WTC11 (cell line): ENCODE measurements at regions not wholly inside any gene's neighbourhood (a gene's known extent, or its start where the extent isn't known, plus 50 kb on each side); places are given as distances from the start of the nearest gene placed in this dataset.

ENCODE experiments used
- ATAC-seq: fragments of 200-7000 bp; cut with Tn5 transposase; 2 replicates; pipeline ENCODE4 v1.10.0; 2021; ENCODE audit warnings: mild to moderate bottlenecking, moderate library complexity
- CTCF ChIA-PET: fragments of 300-600 bp; sonication (Branson Sonifier 250); formaldehyde crosslinking; loops from one replicate; lab custom pipeline; 2021; ENCODE audit warnings: antibody characterized with exemption; lab: Charles Lee
- POLR2A ChIA-PET: fragments of 350-600 bp; sonication (Branson Sonifier 250); formaldehyde crosslinking; loops from one replicate; lab custom pipeline; 2021; ENCODE audit warnings: antibody characterized with exemption; lab: Charles Lee
- DNase-seq: peaks from one replicate; pipeline ENCODE4 v3.0.0; 2021; ENCODE audit warnings: low spot score
- H3K27ac Mint-ChIP-seq: 2 replicates; pipeline ENCODE4 v1.8.0; 2021; ENCODE audit warnings: mixed read lengths
- H3K27me3 Mint-ChIP-seq: 2 replicates; pipeline ENCODE4 v1.8.0; 2021; ENCODE audit warnings: low read depth, mild to moderate bottlenecking, moderate library complexity, mixed read lengths
- H3K36me3 Mint-ChIP-seq: 2 replicates; pipeline ENCODE4 v1.8.0; 2021; ENCODE audit warnings: mixed read lengths
- H3K4me1 Mint-ChIP-seq: 2 replicates; pipeline ENCODE4 v1.8.0; 2022; ENCODE audit warnings: mixed read lengths
- H3K4me3 Mint-ChIP-seq: 2 replicates; pipeline ENCODE4 v1.8.0; 2021; ENCODE audit warnings: mild to moderate bottlenecking, moderate library complexity, mixed read lengths
- H3K9me3 Mint-ChIP-seq: 2 replicates; pipeline ENCODE4 v1.8.0; 2021; ENCODE audit warnings: mixed read lengths
- ATF1 ChIP-seq: sonication (generic); formaldehyde crosslinking; IDR thresholded peaks from 2 replicates; pipeline ENCODE4 v1.8.1; 2023; ENCODE audit warnings: mild to moderate bottlenecking, moderate library complexity, missing genetic modification reagents
- CREB1 ChIP-seq: sonication (generic); formaldehyde crosslinking; IDR thresholded peaks from 2 replicates; pipeline ENCODE4 v1.8.0; 2023; ENCODE audit warnings: mild to moderate bottlenecking, missing genetic modification reagents
- FOXJ3 ChIP-seq: sonication (generic); formaldehyde crosslinking; IDR thresholded peaks from 2 replicates; pipeline ENCODE4 v1.9.0; 2021; ENCODE audit warnings: missing genetic modification reagents, mild to moderate bottlenecking, borderline replicate concordance
- FOXK1 ChIP-seq: sonication (generic); formaldehyde crosslinking; IDR thresholded peaks from 2 replicates; pipeline ENCODE4 v1.8.0; 2022; ENCODE audit warnings: mild to moderate bottlenecking, moderate library complexity, missing genetic modification reagents
- GABPB1 ChIP-seq: sonication (generic); formaldehyde crosslinking; IDR thresholded peaks from 2 replicates; pipeline ENCODE4 v1.8.1; 2023; ENCODE audit warnings: mild to moderate bottlenecking, missing genetic modification reagents
- GTF2I ChIP-seq: fragments of 250-450 bp; sonication (Bioruptor Pico); conservative IDR thresholded peaks from 2 replicates; pipeline ENCODE4 v1.4.0; 2021; ENCODE audit warnings: mild to moderate bottlenecking
- JAZF1 ChIP-seq: fragments of 250-450 bp; sonication (Bioruptor Pico); IDR thresholded peaks from 2 replicates; pipeline ENCODE4 v1.9.0; 2021; ENCODE audit warnings: moderate library complexity, mild to moderate bottlenecking, inconsistent platforms
- JUN ChIP-seq: sonication (generic); formaldehyde crosslinking; IDR thresholded peaks from 2 replicates; pipeline ENCODE4 v1.8.0; 2023; ENCODE audit warnings: mild to moderate bottlenecking, missing genetic modification reagents
- NFE2L1 ChIP-seq: sonication (generic); formaldehyde crosslinking; IDR thresholded peaks from 2 replicates; pipeline ENCODE4 v1.8.1; 2023; ENCODE audit warnings: missing genetic modification reagents
- NFYB ChIP-seq: sonication (generic); formaldehyde crosslinking; conservative IDR thresholded peaks from 2 replicates; pipeline ENCODE4 v1.8.0; 2022; ENCODE audit warnings: low read depth, missing genetic modification reagents
- RELA ChIP-seq: sonication (generic); formaldehyde crosslinking; IDR thresholded peaks from 2 replicates; pipeline ENCODE4 v1.8.1; 2022; ENCODE audit warnings: missing genetic modification reagents, mild to moderate bottlenecking, borderline replicate concordance
- SMAD3 ChIP-seq: sonication (generic); formaldehyde crosslinking; IDR thresholded peaks from 2 replicates; pipeline ENCODE4 v1.8.0; 2022; ENCODE audit warnings: missing genetic modification reagents, mild to moderate bottlenecking, borderline replicate concordance
- TP53 ChIP-seq: sonication (generic); formaldehyde crosslinking; IDR thresholded peaks from 2 replicates; pipeline ENCODE4 v1.8.1; 2023; ENCODE audit warnings: mild to moderate bottlenecking, missing genetic modification reagents
- ZNF317 ChIP-seq: sonication (generic); formaldehyde crosslinking; IDR thresholded peaks from 2 replicates; pipeline ENCODE4 v1.8.1; 2023; ENCODE audit warnings: low read depth, mild to moderate bottlenecking, moderate library complexity, missing genetic modification reagents, borderline replicate concordance
- TF ChIP-seq, protein P1 (sequence below): fragments of 250-450 bp; sonication (Bioruptor Pico); IDR thresholded peaks from 2 replicates; pipeline ENCODE4 v2.1.2; 2022; ENCODE audit warnings: mild to moderate bottlenecking, moderate library complexity
- TF ChIP-seq, protein P2 (sequence below): fragments of 250-450 bp; sonication (Bioruptor Pico); IDR thresholded peaks from 2 replicates; pipeline ENCODE4 v1.9.0; 2021; ENCODE audit warnings: mild to moderate bottlenecking
- TF ChIP-seq, protein P3 (sequence below): sonication (generic); formaldehyde crosslinking; IDR thresholded peaks from 2 replicates; pipeline ENCODE4 v1.8.0; 2022; ENCODE audit warnings: mild to moderate bottlenecking, missing genetic modification reagents
- TF ChIP-seq, protein P4 (sequence below): fragments of 250-450 bp; sonication (Bioruptor Pico); IDR thresholded peaks from 2 replicates; pipeline ENCODE4 v1.9.0; 2021; ENCODE audit warnings: moderate library complexity, mild to moderate bottlenecking, inconsistent platforms, borderline replicate concordance
- TF ChIP-seq, protein P5 (sequence below): sonication (generic); formaldehyde crosslinking; IDR thresholded peaks from 2 replicates; pipeline ENCODE4 v1.8.1; 2022; ENCODE audit warnings: missing genetic modification reagents, borderline replicate concordance
- TF ChIP-seq, protein P6 (sequence below): sonication (generic); formaldehyde crosslinking; IDR thresholded peaks from 2 replicates; pipeline ENCODE4 v1.8.0; 2022; ENCODE audit warnings: missing genetic modification reagents
- TF ChIP-seq, protein P7 (sequence below): fragments of 250-450 bp; sonication (Bioruptor Pico); conservative IDR thresholded peaks from 2 replicates; pipeline ENCODE4 v1.9.0; 2021; ENCODE audit warnings: mild to moderate bottlenecking
- TF ChIP-seq, protein P8 (sequence below): sonication (generic); formaldehyde crosslinking; IDR thresholded peaks from 2 replicates; pipeline ENCODE4 v1.8.1; 2023; ENCODE audit warnings: mild to moderate bottlenecking, missing genetic modification reagents, moderate library complexity

DNA sequence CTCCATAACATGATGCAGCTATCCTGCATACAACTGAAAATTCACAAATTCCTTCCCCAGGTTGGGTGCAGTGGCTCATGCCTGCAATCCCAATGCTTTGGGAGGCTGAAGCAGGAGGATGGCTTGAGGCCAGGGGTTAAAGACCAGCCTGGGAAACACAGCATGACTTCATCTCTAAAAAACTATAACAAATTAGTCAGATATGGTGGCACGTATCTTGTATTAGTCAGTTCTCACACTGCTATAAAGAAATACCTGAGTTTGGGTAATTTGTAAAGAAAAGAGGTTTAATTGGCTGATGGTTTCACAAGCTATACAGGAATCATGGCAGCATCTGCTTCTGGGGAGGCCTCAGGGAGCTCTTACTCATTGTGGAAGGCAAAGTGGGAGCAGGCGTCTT lies 56.4 kb upstream of the DAPK1 start (continued):
- TF ChIP-seq, protein P1, sequence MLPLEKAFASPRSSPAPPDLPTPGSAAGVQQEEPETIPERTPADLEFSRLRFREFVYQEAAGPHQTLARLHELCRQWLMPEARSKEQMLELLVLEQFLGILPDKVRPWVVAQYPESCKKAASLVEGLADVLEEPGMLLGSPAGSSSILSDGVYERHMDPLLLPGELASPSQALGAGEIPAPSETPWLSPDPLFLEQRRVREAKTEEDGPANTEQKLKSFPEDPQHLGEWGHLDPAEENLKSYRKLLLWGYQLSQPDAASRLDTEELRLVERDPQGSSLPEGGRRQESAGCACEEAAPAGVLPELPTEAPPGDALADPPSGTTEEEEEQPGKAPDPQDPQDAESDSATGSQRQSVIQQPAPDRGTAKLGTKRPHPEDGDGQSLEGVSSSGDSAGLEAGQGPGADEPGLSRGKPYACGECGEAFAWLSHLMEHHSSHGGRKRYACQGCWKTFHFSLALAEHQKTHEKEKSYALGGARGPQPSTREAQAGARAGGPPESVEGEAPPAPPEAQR (CRISPR knock-in tag): no peak
- no peak for TF ChIP-seq GABPB1 (CRISPR knock-in tag)
- TF ChIP-seq, protein P2, sequence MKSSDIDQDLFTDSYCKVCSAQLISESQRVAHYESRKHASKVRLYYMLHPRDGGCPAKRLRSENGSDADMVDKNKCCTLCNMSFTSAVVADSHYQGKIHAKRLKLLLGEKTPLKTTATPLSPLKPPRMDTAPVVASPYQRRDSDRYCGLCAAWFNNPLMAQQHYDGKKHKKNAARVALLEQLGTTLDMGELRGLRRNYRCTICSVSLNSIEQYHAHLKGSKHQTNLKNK (CRISPR knock-in tag): no peak
- no peak for TF ChIP-seq TP53 (CRISPR knock-in tag)
- TF ChIP-seq, protein P3, sequence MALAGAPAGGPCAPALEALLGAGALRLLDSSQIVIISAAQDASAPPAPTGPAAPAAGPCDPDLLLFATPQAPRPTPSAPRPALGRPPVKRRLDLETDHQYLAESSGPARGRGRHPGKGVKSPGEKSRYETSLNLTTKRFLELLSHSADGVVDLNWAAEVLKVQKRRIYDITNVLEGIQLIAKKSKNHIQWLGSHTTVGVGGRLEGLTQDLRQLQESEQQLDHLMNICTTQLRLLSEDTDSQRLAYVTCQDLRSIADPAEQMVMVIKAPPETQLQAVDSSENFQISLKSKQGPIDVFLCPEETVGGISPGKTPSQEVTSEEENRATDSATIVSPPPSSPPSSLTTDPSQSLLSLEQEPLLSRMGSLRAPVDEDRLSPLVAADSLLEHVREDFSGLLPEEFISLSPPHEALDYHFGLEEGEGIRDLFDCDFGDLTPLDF (CRISPR knock-in tag): no peak
- TF ChIP-seq JAZF1 (CRISPR knock-in tag): no peak
- TF ChIP-seq, protein P4, sequence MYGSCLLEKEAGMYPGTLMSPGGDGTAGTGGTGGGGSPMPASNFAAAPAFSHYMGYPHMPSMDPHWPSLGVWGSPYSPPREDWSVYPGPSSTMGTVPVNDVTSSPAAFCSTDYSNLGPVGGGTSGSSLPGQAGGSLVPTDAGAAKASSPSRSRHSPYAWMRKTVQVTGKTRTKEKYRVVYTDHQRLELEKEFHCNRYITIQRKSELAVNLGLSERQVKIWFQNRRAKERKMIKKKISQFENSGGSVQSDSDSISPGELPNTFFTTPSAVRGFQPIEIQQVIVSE: no peak
- no peak for TF ChIP-seq SMAD3 (CRISPR knock-in tag)
- TF ChIP-seq, protein P5, sequence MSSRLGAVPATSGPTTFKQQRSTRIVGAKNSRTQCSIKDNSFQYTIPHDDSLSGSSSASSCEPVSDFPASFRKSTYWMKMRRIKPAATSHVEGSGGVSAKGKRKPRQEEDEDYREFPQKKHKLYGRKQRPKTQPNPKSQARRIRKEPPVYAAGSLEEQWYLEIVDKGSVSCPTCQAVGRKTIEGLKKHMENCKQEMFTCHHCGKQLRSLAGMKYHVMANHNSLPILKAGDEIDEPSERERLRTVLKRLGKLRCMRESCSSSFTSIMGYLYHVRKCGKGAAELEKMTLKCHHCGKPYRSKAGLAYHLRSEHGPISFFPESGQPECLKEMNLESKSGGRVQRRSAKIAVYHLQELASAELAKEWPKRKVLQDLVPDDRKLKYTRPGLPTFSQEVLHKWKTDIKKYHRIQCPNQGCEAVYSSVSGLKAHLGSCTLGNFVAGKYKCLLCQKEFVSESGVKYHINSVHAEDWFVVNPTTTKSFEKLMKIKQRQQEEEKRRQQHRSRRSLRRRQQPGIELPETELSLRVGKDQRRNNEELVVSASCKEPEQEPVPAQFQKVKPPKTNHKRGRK (CRISPR knock-in tag): no peak

DNA sequence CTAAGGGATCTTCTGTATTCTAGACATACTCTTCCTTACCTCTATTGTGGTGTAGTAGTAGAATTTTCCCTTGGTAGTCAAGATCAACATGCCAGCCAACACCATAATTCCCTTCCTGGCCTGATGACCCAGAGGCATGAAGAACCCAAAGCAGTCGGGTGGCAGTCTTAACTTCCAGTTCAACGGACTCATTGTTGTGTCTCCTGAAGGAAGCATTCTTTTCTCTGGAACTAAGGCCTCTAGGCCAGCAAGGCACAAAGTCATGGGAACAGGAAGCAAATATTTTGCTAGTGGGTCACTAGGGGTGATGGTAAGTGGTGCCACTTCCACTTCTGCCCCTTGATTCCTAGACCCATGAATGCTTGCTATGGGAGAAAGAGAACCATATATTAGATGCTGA lies 55.2 kb upstream of the DAPK1 start:
- no peak overlapping the region for H3K4me3 Mint-ChIP-seq
- peaks cover 20% of the 10 kb centered on the region for H3K4me1 Mint-ChIP-seq
- CTCF ChIA-PET: interaction anchor here (0.6 kb wide), 1 partner anchor 18 kb away, joined by 3 read pairs; no protein-coding TSS in a partner anchor
- no peak for ATAC-seq
- DNase-seq: no peak
- POLR2A ChIA-PET: no interaction called here
- no peak for TF ChIP-seq JUN (CRISPR knock-in tag)
- TF ChIP-seq TP53 (CRISPR knock-in tag): no peak
- TF ChIP-seq, protein P6, sequence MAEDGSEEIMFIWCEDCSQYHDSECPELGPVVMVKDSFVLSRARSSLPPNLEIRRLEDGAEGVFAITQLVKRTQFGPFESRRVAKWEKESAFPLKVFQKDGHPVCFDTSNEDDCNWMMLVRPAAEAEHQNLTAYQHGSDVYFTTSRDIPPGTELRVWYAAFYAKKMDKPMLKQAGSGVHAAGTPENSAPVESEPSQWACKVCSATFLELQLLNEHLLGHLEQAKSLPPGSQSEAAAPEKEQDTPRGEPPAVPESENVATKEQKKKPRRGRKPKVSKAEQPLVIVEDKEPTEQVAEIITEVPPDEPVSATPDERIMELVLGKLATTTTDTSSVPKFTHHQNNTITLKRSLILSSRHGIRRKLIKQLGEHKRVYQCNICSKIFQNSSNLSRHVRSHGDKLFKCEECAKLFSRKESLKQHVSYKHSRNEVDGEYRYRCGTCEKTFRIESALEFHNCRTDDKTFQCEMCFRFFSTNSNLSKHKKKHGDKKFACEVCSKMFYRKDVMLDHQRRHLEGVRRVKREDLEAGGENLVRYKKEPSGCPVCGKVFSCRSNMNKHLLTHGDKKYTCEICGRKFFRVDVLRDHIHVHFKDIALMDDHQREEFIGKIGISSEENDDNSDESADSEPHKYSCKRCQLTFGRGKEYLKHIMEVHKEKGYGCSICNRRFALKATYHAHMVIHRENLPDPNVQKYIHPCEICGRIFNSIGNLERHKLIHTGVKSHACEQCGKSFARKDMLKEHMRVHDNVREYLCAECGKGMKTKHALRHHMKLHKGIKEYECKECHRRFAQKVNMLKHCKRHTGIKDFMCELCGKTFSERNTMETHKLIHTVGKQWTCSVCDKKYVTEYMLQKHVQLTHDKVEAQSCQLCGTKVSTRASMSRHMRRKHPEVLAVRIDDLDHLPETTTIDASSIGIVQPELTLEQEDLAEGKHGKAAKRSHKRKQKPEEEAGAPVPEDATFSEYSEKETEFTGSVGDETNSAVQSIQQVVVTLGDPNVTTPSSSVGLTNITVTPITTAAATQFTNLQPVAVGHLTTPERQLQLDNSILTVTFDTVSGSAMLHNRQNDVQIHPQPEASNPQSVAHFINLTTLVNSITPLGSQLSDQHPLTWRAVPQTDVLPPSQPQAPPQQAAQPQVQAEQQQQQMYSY: no peak
- TF ChIP-seq ZNF317: no peak
- no peak for TF ChIP-seq CREB1 (CRISPR knock-in tag)
- no peak for TF ChIP-seq ATF1
- no peak for TF ChIP-seq RELA (CRISPR knock-in tag)
- TF ChIP-seq, protein P1 (CRISPR knock-in tag): no peak
- TF ChIP-seq, protein P7, sequence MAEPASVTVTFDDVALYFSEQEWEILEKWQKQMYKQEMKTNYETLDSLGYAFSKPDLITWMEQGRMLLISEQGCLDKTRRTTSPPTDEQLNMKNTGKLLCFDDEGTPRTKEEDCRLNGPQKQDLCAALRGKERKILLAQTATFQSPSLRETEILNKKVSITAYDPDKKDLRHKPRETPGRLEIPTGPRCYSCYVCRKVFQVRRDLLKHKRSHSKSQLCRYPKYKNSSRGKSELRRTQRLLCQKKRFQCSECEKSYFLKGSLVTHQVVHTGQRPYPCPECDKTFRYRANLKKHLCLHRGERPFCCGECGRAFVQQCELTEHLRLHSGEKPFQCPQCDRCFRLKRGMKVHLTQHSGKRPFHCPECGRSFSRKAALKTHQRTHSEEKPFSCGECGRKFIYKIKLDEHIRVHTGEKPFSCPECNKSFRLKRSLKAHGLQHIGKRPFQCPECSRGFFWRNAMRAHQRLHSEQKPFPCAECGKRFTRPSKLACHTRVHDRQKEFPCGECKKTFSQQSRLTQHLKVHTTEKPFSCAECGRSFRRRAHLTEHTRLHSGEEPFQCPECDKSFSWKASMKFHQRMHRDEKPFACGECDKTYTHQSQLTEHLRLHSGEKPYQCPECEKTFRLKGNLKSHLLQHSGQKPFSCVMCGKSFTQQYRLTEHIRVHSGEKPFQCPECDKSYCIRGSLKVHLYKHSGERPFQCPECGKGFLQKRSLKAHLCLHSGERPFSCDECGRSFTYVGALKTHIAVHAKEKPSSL (CRISPR knock-in tag): no peak
- no peak for TF ChIP-seq FOXJ3 (CRISPR knock-in tag)
- TF ChIP-seq NFYB: no peak
- TF ChIP-seq FOXK1 (CRISPR knock-in tag): no peak
- no peak for TF ChIP-seq NFE2L1 (CRISPR knock-in tag)
- no peak for TF ChIP-seq GTF2I (CRISPR knock-in tag)
- TF ChIP-seq, protein P8, sequence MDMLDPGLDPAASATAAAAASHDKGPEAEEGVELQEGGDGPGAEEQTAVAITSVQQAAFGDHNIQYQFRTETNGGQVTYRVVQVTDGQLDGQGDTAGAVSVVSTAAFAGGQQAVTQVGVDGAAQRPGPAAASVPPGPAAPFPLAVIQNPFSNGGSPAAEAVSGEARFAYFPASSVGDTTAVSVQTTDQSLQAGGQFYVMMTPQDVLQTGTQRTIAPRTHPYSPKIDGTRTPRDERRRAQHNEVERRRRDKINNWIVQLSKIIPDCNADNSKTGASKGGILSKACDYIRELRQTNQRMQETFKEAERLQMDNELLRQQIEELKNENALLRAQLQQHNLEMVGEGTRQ (CRISPR knock-in tag): no peak
- TF ChIP-seq, all 79 proteins: peak for 0
- H3K36me3 Mint-ChIP-seq: no peaks in the 10 kb centered on the region
- H3K27me3 Mint-ChIP-seq: peaks cover 2% of the 10 kb centered on the region; the same call in 1 of the 2 replicates
- peaks cover 10% of the 10 kb centered on the region; the same call in 1 of the 2 replicates for H3K9me3 Mint-ChIP-seq
- no peak overlapping the region for H3K27ac Mint-ChIP-seq
